Bronchial epithelial cell (primary cell): ENCODE measurements at regions not wholly inside any gene's neighbourhood (a gene's known extent, or its start where the extent isn't known, plus 50 kb on each side); places are given as distances from the start of the nearest gene placed in this dataset.
A peak's percentile ranks its signal among the peaks of the same experiment; 100 is the strongest.

Experiments used
- DNase-seq: peaks from one replicate; pipeline ENCODE4 v3.0.0-alpha.2; 2010; ENCODE audit warnings: low read depth
- FAIRE-seq: peaks from 2 replicates; lab custom pipeline; 2011; peaks lifted over from hg19 to GRCh38; lab: Jason Lieb, UNC
- H3K27me3 ChIP-seq: 2 replicates; pipeline ENCODE4 v1.5.1; 2011; ENCODE audit warnings: low read length; ENCODE audit not compliant: control insufficient read depth, insufficient read depth
- H3K36me3 ChIP-seq: 2 replicates; pipeline ENCODE4 v1.5.1; 2011; ENCODE audit warnings: low read length; ENCODE audit not compliant: control insufficient read depth, insufficient read depth
- H3K4me3 ChIP-seq: 2 replicates; pipeline ENCODE4 v1.5.1; 2011; ENCODE audit warnings: mild to moderate bottlenecking, low read depth, low read length, control low read depth
- TF ChIP-seq, protein P1 (sequence below): IDR thresholded peaks from 2 replicates; pipeline ENCODE4 v1.5.1; 2011; ENCODE audit warnings: mild to moderate bottlenecking, moderate library complexity, low read length, control low read depth, inconsistent platforms; ENCODE audit not compliant: insufficient read depth, severe bottlenecking

GRCh38 chr7:3094701-3095445 lies 51.2 kb upstream of the CARD11 start:
- H3K36me3 ChIP-seq = no peaks in the 10 kb centered on the region
- H3K4me3 ChIP-seq = no peak overlapping the region
- no peak for DNase-seq
- TF ChIP-seq, protein P1, sequence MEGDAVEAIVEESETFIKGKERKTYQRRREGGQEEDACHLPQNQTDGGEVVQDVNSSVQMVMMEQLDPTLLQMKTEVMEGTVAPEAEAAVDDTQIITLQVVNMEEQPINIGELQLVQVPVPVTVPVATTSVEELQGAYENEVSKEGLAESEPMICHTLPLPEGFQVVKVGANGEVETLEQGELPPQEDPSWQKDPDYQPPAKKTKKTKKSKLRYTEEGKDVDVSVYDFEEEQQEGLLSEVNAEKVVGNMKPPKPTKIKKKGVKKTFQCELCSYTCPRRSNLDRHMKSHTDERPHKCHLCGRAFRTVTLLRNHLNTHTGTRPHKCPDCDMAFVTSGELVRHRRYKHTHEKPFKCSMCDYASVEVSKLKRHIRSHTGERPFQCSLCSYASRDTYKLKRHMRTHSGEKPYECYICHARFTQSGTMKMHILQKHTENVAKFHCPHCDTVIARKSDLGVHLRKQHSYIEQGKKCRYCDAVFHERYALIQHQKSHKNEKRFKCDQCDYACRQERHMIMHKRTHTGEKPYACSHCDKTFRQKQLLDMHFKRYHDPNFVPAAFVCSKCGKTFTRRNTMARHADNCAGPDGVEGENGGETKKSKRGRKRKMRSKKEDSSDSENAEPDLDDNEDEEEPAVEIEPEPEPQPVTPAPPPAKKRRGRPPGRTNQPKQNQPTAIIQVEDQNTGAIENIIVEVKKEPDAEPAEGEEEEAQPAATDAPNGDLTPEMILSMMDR = no peak
- no peak for FAIRE-seq
- no peaks in the 10 kb centered on the region for H3K27me3 ChIP-seq

DNA sequence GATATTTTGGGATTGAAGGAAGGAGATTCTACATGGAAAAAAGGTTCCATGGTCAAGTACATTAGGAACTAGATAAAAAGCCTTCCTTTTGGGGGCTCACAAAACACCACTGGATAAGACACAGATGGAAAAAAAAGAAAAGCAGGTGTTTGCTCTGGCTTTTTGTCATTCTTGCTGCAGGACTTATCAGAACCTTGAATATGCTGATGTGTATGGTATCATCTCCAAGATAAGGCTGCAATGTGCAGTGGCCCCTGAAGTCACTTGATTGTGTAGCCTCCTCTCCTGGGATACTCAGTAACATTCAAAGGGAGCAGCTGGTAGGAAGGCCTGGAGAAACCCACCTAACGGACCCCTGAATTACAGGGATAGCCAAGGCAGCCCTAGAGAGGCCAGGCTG lies 54.1 kb upstream of the CARD11 start:
- Histone ChIP-seq H3K27me3 (no peaks in the 10 kb centered on the region), H3K4me3 (no peak overlapping the region), H3K36me3 (no peaks in the 10 kb centered on the region)
- no peak for DNase-seq
- FAIRE-seq = no peak
- TF ChIP-seq, protein P1 = no peak

DNA sequence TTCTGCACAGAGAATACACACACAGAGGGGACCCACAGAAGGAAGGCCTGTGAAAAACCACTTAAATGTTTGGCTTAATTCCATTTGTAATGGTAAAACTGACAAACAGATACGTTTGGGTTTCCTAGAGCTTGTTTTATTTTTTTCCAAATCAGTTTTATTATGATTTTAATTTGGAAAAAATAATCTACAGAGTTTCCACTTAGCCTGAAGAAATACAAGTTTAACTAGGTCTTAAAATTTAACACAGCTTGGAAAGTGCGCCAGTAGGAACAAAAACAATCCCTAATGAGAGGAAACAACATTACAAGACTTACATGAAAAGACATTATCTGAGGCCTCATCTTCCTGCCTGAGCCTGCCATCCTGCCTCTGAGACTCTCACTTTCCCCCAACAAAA lies 58.5 kb upstream of the CARD11 start:
- TF ChIP-seq, protein P1 = no peak
- H3K4me3 ChIP-seq = no peak overlapping the region
- H3K27me3 ChIP-seq = no peaks in the 10 kb centered on the region
- no peaks in the 10 kb centered on the region for H3K36me3 ChIP-seq
- FAIRE-seq (no peak), DNase-seq (no peak)

DNA sequence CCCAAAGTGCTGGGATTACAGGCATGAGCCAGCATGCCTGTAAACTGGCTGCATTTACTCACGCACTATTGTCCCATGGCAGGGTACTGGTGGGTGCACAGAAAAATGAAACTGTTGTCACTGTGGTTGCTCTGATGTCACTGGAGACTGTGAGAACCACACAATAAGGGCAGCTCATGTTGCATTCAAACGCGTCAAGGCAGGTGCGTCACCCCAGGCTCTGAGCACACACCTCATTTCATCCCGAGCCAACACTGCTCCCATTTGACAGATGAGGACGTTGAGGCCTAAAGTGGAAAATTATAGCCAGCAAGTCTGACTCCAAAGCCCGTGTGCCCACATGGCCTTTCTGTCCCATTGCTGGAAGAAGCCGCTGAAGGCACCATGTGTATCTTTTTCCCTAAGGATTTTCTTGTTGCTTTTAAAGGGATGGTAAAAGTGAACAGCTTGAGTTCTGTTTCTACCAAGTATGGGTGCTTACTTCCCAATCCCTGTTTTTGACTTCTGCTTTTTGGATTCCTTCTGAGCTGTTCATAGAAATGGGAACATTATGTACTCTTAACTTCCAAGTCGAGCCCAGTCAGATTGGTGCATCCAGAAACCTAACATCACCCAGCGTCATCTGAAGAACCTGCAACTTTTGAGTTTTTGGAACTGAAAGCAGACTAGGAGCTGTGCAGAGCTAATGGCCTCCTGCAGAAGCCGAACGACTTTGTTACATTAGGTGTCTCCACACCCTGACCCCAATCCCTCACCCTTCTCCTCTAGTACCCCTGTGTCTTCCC lies 60.1 kb upstream of the CARD11 start:
- peak; percentile 36 for FAIRE-seq
- Histone ChIP-seq H3K27me3 (no peaks in the 10 kb centered on the region), H3K4me3 (no peak overlapping the region), H3K36me3 (no peaks in the 10 kb centered on the region)
- DNase-seq = no peak
- TF ChIP-seq, protein P1 = no peak

DNA sequence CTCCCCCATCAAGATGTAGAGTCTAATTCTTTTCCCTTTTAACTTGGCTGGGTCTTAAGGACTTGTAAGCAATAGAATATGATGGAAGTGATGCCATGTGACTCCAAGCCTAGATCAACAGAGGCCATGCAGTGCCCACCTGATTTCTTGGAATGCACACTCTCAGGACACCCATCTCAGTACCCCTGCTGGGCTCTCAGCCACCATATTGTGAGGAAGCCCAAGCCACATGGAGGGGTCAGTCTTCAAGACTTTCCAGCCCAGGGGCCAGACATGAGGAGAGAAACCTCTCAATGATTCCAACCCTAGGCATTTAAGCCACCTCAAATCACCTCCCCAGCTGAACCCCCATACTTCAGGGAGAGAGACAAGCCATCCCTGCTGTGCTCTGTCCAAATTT lies 62.2 kb upstream of the CARD11 start:
- H3K36me3 ChIP-seq = no peaks in the 10 kb centered on the region
- no peak for DNase-seq
- no peak overlapping the region for H3K4me3 ChIP-seq
- no peak for FAIRE-seq
- no peaks in the 10 kb centered on the region for H3K27me3 ChIP-seq
- TF ChIP-seq, protein P1 = no peak
